ENCODE measurements at regions not wholly inside any gene's neighbourhood (a gene's known extent, or its start where the extent isn't known, plus 50 kb on each side); places are given as distances from the start of the nearest gene placed in this dataset.

DNA sequence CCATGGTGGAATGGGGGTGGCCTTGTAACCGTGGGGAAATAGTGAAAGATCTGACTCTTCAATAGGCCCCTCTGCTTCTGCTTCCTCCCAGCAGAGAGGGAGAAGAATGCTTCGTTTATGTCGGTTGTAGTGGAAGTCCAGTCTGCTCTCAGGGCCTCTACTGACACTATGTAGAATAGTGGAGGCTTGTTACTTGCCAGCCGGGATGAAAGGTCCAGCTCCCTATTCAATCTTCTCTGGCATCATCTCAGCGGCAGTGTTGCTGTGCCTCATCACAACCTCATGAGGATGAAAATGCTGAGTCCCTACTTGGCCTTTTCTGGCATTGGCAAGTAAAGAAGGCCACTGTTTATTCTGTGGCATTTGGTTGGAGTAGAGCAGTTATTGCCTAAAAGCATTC is 820.9 kb upstream of the TENM4 start:
- H3K56ac ChIP-seq (replicated peaks; ENCODE audit: insufficient read length, low read depth, low read length): no peak overlapping the region
- H4K5ac ChIP-seq (ENCODE audit: insufficient read length, low read depth, low read length): no peak overlapping the region
- H3K36me3 ChIP-seq (ENCODE audit: control insufficient read depth in 2 of 4, insufficient read depth in 4 of 4, low read length in 3 of 4): no peaks in the 10 kb centered on the region; a peak in 1 of 8 replicates
- no peak overlapping the region for H3K18ac ChIP-seq (ENCODE audit: extremely low read depth, low read length)
- H3K79me2 ChIP-seq (ENCODE audit: control insufficient read depth in 1 of 2, insufficient read depth in 2 of 2, low read length in 2 of 2): no peaks in the 10 kb centered on the region
- no peak overlapping the region; the same call in 1 of the 2 replicates for H2AFZ ChIP-seq (ENCODE audit: low read length)
- no peak for DNase-seq (ENCODE audit: low read depth in 1 of 2, low spot score in 2 of 2)
- no peaks in the 10 kb centered on the region for H3K27me3 ChIP-seq (replicated peaks in 1 of 4; ENCODE audit: control insufficient read depth in 3 of 4, extremely low read depth in 1 of 4, insufficient read depth in 3 of 4, low read length in 3 of 4)
- H2BK12ac ChIP-seq (ENCODE audit: low read depth, low read length): no peak overlapping the region
- no peak overlapping the region for H4K91ac ChIP-seq (replicated peaks; ENCODE audit: insufficient read length, low read length)
- CTCF ChIA-PET (ENCODE audit: partially characterized antibody): no interaction called here
- TF ChIP-seq GTF2F1 (IDR thresholded peaks at IDR 0.05; ENCODE audit: borderline replicate concordance, low read depth, low read length) (no peak), JUN (IDR thresholded peaks at IDR 0.05; ENCODE audit: low read depth, low read length) (no peak), POU5F1 (IDR thresholded peaks at IDR 0.05; ENCODE audit: low read depth, low read length) (no peak), KDM5A (IDR thresholded peaks at IDR 0.05; ENCODE audit: low read length) (no peak), SIRT6 (IDR thresholded peaks at IDR 0.05; ENCODE audit: low read length) (no peak), SP1 (IDR thresholded peaks at IDR 0.05; ENCODE audit: low read depth, low read length) (no peak), TCF12 (IDR thresholded peaks at IDR 0.05; ENCODE audit: low read depth, low read length) (no peak), CHD2 (IDR thresholded peaks at IDR 0.05; ENCODE audit: low read length) (no peak), RBBP5 (IDR thresholded peaks at IDR 0.05; ENCODE audit: borderline replicate concordance, low read depth, low read length) (no peak), TAF7 (optimal IDR thresholded peaks at IDR 0.05; ENCODE audit: borderline replicate concordance, low read depth, low read length) (no peak), GABPA (IDR thresholded peaks at IDR 0.05; ENCODE audit: borderline replicate concordance, insufficient read depth, low read length) (no peak), CBX8 (IDR thresholded peaks at IDR 0.05; ENCODE audit: borderline replicate concordance, low read depth, low read length) (no peak), RFX5 (IDR thresholded peaks at IDR 0.05; ENCODE audit: borderline replicate concordance, low read depth, low read length) (no peak), CBX5 (IDR thresholded peaks at IDR 0.05; ENCODE audit: low read depth, low read length) (no peak), CREB1 (IDR thresholded peaks at IDR 0.05) (no peak), POLR2AphosphoS5 (IDR thresholded peaks at IDR 0.05; ENCODE audit: low read depth, low read length) (no peak)
- WGBS, 2 experiments (ENCODE audit: extremely low coverage in 1 of 2, insufficient coverage in 1 of 2, insufficient read length in 1 of 2, insufficient replicate concordance in 2 of 2, low coverage in 1 of 2, low lambda C conversion rate in 2 of 2, missing lambda C conversion rate in 1 of 2): 90% methylated on average over 3 of the region's 5 CpGs; no CpG with 5 or more reads in 1 of the 2 experiments
- peaks cover 0 to 2% of the 10 kb centered on the region in 2 experiments; a peak in 1 of 4 replicates for H3K9me3 ChIP-seq (ENCODE audit: insufficient read depth in 2 of 2, low read depth in 1 of 2, low read length in 1 of 2)
- H3K4me3 ChIP-seq (ENCODE audit: extremely low read depth in 1 of 4, insufficient read depth in 2 of 4, low read depth in 3 of 4, low read length in 4 of 4): no peak overlapping the region
- no peak overlapping the region for H3K4ac ChIP-seq (replicated peaks; ENCODE audit: insufficient read length, low read depth, low read length)
- H4K8ac ChIP-seq (ENCODE audit: extremely low read depth, insufficient read depth, low read length): no peak overlapping the region
- no peaks in the 10 kb centered on the region for H3K23me2 ChIP-seq (ENCODE audit: low read depth, low read length)
- no peak overlapping the region for H2BK20ac ChIP-seq (ENCODE audit: low read length)
- no peak overlapping the region for H3K23ac ChIP-seq (ENCODE audit: insufficient read length)
- no peak overlapping the region for H3K9ac ChIP-seq (replicated peaks in 1 of 4; ENCODE audit: extremely low read depth in 1 of 4, low read depth in 3 of 4, low read length in 3 of 4)
- no peak overlapping the region for H2BK15ac ChIP-seq (ENCODE audit: low read length)
- H3K4me1 ChIP-seq (replicated peaks in 1 of 4; ENCODE audit: control insufficient read depth in 3 of 4, insufficient read depth in 4 of 4, low read length in 3 of 4): no peaks in the 10 kb centered on the region
- POLR2A ChIA-PET (ENCODE audit: partially characterized antibody): no interaction called here
- no peak overlapping the region for H3K4me2 ChIP-seq (ENCODE audit: insufficient read depth in 1 of 2, low read depth in 2 of 2, low read length in 2 of 2)
- FAIRE-seq: no peak
- no peak overlapping the region for H2BK5ac ChIP-seq (ENCODE audit: low read depth, low read length)
- no peak overlapping the region for H2AK5ac ChIP-seq (ENCODE audit: low read depth, low read length)
- H4K20me1 ChIP-seq (replicated peaks in 1 of 2; ENCODE audit: control insufficient read depth in 1 of 2, insufficient read depth in 2 of 2, low read length in 2 of 2): no peaks in the 10 kb centered on the region
- H3K79me1 ChIP-seq (ENCODE audit: low read depth, low read length): no peaks in the 10 kb centered on the region
- H3K14ac ChIP-seq (ENCODE audit: insufficient read length): no peak overlapping the region
- H3K27ac ChIP-seq (ENCODE audit: low read depth, low read length): no peak overlapping the region
- no peak overlapping the region for H2BK120ac ChIP-seq (replicated peaks; ENCODE audit: low read depth, low read length)

Measured in H1 (cell line).